ENCODE measurements at regions not wholly inside any gene's neighbourhood (a gene's known extent, or its start where the extent isn't known, plus 50 kb on each side); places are given as distances from the start of the nearest gene placed in this dataset.

DNA sequence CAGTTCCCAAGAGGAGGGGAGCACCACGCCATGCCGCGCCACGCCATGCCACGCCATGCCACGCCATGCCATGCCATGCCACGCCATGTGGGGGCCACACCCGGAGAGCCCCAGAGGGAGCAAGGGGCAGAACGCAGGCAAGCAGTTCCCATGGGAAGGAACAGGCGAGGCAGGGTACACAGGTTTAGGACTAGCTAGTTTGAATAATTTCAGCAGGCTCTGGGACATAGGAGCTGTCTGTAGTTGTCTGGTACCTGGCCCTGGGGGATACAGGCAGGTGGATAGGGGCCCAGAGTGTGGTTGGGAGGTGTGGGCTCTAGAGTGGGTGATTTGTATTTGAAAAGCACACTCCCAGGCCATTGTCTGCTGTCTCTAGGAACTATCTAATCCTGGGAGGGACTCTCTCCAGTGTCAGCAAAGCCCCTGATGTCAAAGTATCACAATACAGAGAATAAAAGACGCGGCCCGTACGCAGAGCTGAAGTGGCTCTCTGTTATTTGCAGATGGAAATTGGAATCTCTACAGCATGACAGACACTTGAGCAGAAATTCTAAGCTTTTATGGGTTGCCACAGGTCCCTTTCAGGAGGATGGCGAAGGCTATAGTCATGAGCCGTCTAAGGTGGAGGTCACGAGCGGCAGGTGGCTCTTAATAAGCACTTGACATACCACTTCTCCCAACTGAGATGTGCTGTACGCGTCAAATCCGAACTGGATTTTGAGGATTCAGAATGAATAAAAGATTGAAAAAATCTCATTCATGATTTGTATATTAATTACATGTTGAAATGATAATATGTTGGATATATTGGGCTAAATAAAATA, 220.8 kb upstream of the TNRC6C start:
- TF ChIP-seq, protein P1, sequence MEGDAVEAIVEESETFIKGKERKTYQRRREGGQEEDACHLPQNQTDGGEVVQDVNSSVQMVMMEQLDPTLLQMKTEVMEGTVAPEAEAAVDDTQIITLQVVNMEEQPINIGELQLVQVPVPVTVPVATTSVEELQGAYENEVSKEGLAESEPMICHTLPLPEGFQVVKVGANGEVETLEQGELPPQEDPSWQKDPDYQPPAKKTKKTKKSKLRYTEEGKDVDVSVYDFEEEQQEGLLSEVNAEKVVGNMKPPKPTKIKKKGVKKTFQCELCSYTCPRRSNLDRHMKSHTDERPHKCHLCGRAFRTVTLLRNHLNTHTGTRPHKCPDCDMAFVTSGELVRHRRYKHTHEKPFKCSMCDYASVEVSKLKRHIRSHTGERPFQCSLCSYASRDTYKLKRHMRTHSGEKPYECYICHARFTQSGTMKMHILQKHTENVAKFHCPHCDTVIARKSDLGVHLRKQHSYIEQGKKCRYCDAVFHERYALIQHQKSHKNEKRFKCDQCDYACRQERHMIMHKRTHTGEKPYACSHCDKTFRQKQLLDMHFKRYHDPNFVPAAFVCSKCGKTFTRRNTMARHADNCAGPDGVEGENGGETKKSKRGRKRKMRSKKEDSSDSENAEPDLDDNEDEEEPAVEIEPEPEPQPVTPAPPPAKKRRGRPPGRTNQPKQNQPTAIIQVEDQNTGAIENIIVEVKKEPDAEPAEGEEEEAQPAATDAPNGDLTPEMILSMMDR (conservative IDR thresholded peaks at IDR 0.05) = no peak
- no peak overlapping the region for H3K27ac ChIP-seq

- TF ChIP-seq, protein P1 (conservative IDR thresholded peaks at IDR 0.05) = no peak
- peak overlapping the region; percentile 58 for H3K27ac ChIP-seq
These were observed 219.6 kb upstream of the TNRC6C start for GRCh38 chr17:77738751-77739531.

DNA sequence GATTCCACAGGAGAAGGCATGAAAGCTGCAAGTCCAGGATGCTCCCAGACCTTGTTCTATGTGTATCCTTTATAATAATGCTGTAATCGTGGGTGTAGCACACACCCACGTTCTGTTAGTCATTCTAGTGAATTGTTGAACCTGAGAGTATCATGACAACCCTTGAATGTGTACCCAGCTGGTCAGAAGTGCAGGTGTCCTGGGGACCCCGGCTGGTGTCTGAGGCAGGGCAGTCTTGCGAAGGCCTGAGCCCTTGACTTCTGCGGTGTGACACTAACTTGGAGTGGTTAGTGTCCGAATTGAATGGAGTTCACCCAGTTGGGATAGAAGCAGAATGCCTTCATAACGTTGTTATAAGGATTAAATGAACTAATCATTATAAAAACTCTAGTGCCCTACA, 218.0 kb upstream of the TNRC6C start:
- TF ChIP-seq, protein P1 (conservative IDR thresholded peaks at IDR 0.05) = no peak
- no peak overlapping the region for H3K27ac ChIP-seq

- TF ChIP-seq, protein P1 (conservative IDR thresholded peaks at IDR 0.05) = peak; percentile 26; the same call in 1 of the 2 replicates
- H3K27ac ChIP-seq = no peak overlapping the region
These were observed 217.4 kb upstream of the TNRC6C start for GRCh38 chr17:77741109-77741508.

DNA sequence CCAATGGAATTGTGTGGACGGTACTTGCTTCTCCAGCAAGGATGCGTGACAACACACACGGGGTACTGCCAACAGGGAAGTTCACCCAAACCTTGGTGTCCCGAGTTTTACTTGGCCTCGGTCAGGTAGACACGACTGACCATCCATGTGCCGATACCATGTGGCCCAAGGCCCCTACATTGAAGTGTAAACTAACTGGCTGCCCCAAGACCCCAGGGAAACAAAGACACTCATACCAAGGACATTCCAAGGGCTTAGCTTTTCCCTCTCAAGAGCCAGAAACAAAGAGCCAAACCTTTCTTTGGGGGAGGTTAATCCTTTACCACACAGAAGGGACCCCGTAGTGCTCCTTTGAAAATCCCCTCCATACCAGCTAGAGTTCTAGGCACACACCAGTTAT, 215.9 kb upstream of the TNRC6C start:
- H3K27ac ChIP-seq = no peak overlapping the region
- TF ChIP-seq, protein P1 (conservative IDR thresholded peaks at IDR 0.05) = no peak

- no peak overlapping the region for H3K27ac ChIP-seq
- TF ChIP-seq, protein P1 (conservative IDR thresholded peaks at IDR 0.05) = no peak
These were observed 214.2 kb upstream of the TNRC6C start for GRCh38 chr17:77744066-77744988.

All from VCaP (cell line).